ENCODE measurements at regions not wholly inside any gene's neighbourhood (a gene's known extent, or its start where the extent isn't known, plus 50 kb on each side); places are given as distances from the start of the nearest gene placed in this dataset.
A peak's percentile ranks its signal among the peaks of the same experiment; 100 is the strongest.

GRCh38 chr5:108649106-108649505 lies 98.6 kb upstream of the FER start:
- Mint-ChIP-seq H3K4me3 (ENCODE audit: unreplicated experiment) (no peak overlapping the region), H3K9me3 (ENCODE audit: unreplicated experiment) (peaks cover 12% of the 10 kb centered on the region), H3K27me3 (ENCODE audit: unreplicated experiment) (no peaks in the 10 kb centered on the region)

GRCh38 chr5:108642170-108642906 lies 105.4 kb upstream of the FER start:
- DNase-seq (ENCODE audit: extremely low spot score, unreplicated experiment), result no peak
- Mint-ChIP-seq H3K27me3 (ENCODE audit: unreplicated experiment) (no peaks in the 10 kb centered on the region), H3K27ac (ENCODE audit: unreplicated experiment) (no peak overlapping the region), H3K9me3 (ENCODE audit: unreplicated experiment) (peaks cover 8% of the 10 kb centered on the region), H3K36me3 (ENCODE audit: unreplicated experiment) (peaks cover 1% of the 10 kb centered on the region), H3K4me1 (ENCODE audit: unreplicated experiment) (peaks cover 9% of the 10 kb centered on the region), H3K4me3 (ENCODE audit: unreplicated experiment) (no peak overlapping the region)
- TF ChIP-seq, protein P1, sequence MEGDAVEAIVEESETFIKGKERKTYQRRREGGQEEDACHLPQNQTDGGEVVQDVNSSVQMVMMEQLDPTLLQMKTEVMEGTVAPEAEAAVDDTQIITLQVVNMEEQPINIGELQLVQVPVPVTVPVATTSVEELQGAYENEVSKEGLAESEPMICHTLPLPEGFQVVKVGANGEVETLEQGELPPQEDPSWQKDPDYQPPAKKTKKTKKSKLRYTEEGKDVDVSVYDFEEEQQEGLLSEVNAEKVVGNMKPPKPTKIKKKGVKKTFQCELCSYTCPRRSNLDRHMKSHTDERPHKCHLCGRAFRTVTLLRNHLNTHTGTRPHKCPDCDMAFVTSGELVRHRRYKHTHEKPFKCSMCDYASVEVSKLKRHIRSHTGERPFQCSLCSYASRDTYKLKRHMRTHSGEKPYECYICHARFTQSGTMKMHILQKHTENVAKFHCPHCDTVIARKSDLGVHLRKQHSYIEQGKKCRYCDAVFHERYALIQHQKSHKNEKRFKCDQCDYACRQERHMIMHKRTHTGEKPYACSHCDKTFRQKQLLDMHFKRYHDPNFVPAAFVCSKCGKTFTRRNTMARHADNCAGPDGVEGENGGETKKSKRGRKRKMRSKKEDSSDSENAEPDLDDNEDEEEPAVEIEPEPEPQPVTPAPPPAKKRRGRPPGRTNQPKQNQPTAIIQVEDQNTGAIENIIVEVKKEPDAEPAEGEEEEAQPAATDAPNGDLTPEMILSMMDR (IDR thresholded peaks at IDR 0.05), result peak; percentile 93

More at GRCh38 chr5:108649106-108649505, 98.6 kb upstream of the FER start:
- H3K27ac Mint-ChIP-seq (ENCODE audit: unreplicated experiment), result peak overlapping the region; percentile 38
- TF ChIP-seq, protein P1 (IDR thresholded peaks at IDR 0.05), result no peak
- no peak for DNase-seq (ENCODE audit: extremely low spot score, unreplicated experiment)
- peaks cover 1% of the 10 kb centered on the region for H3K36me3 Mint-ChIP-seq (ENCODE audit: unreplicated experiment)
- H3K4me1 Mint-ChIP-seq (ENCODE audit: unreplicated experiment), result peaks cover 27% of the 10 kb centered on the region

GRCh38 chr5:108641596-108641995 lies 106.1 kb upstream of the FER start:
- Mint-ChIP-seq H3K4me1 (ENCODE audit: unreplicated experiment) (peaks cover 9% of the 10 kb centered on the region), H3K27ac (ENCODE audit: unreplicated experiment) (no peak overlapping the region), H3K4me3 (ENCODE audit: unreplicated experiment) (no peak overlapping the region), H3K27me3 (ENCODE audit: unreplicated experiment) (no peaks in the 10 kb centered on the region), H3K36me3 (ENCODE audit: unreplicated experiment) (no peaks in the 10 kb centered on the region), H3K9me3 (ENCODE audit: unreplicated experiment) (peaks cover 1% of the 10 kb centered on the region)
- TF ChIP-seq, protein P1 (IDR thresholded peaks at IDR 0.05), result no peak
- DNase-seq (ENCODE audit: extremely low spot score, unreplicated experiment), result no peak

DNA sequence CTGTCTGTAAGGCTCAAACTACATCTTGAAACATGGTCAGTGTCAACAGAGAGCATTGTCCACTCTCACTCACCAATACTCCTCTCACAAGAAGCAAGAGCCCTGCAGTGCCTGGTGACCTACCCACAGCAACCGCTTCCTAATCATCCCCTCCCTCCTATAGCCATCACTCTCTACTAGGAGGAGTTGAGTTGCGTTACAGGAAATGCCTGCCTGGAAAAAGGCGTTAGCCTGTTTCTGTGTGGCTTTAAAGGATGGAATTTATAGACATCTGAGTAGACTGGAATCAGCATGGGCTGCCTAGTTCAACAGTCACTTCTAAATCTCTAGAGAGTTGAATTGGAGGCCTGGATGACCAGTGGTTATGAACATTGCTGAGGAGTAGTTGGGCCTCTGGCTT lies 108.3 kb upstream of the FER start:
- no peak for DNase-seq (ENCODE audit: extremely low spot score, unreplicated experiment)
- Mint-ChIP-seq H3K36me3 (ENCODE audit: unreplicated experiment) (no peaks in the 10 kb centered on the region), H3K27me3 (ENCODE audit: unreplicated experiment) (no peaks in the 10 kb centered on the region), H3K27ac (ENCODE audit: unreplicated experiment) (no peak overlapping the region), H3K9me3 (ENCODE audit: unreplicated experiment) (no peaks in the 10 kb centered on the region), H3K4me3 (ENCODE audit: unreplicated experiment) (no peak overlapping the region), H3K4me1 (ENCODE audit: unreplicated experiment) (peaks cover 11% of the 10 kb centered on the region)
- TF ChIP-seq, protein P1 (IDR thresholded peaks at IDR 0.05), result no peak

GRCh38 chr5:108638021-108638420 lies 109.7 kb upstream of the FER start:
- H3K4me3 Mint-ChIP-seq (ENCODE audit: unreplicated experiment), result no peak overlapping the region
- DNase-seq (ENCODE audit: extremely low spot score, unreplicated experiment), result no peak
- no peaks in the 10 kb centered on the region for H3K27me3 Mint-ChIP-seq (ENCODE audit: unreplicated experiment)
- H3K9me3 Mint-ChIP-seq (ENCODE audit: unreplicated experiment), result no peaks in the 10 kb centered on the region
- peaks cover 11% of the 10 kb centered on the region for H3K4me1 Mint-ChIP-seq (ENCODE audit: unreplicated experiment)
- TF ChIP-seq, protein P1 (IDR thresholded peaks at IDR 0.05), result no peak
- H3K36me3 Mint-ChIP-seq (ENCODE audit: unreplicated experiment), result no peaks in the 10 kb centered on the region
- no peak overlapping the region for H3K27ac Mint-ChIP-seq (ENCODE audit: unreplicated experiment)

All from osteocyte (in vitro differentiated cells).